Testis (tissue), 2 donors: ENCODE measurements at regions not wholly inside any gene's neighbourhood (a gene's known extent, or its start where the extent isn't known, plus 50 kb on each side); places are given as distances from the start of the nearest gene placed in this dataset.

Experiments used
- DNase-seq: peaks from one replicate; pipeline ENCODE4 v3.0.0-alpha.2; 2019
- H3K27ac ChIP-seq, 2 donors: fragments of 200-600 bp; sonication (generic); one replicate each; pipeline ENCODE4 v1.5.1; 2019
- H3K27me3 ChIP-seq: fragments of 200-600 bp; sonication (generic); one replicate; pipeline ENCODE4 v1.5.1; 2019
- H3K36me3 ChIP-seq: fragments of 200-600 bp; sonication (generic); one replicate; pipeline ENCODE4 v1.5.1; 2017; ENCODE audit warnings: low read depth; ENCODE audit errors: missing control alignments
- H3K4me1 ChIP-seq: fragments of 200-600 bp; sonication (generic); one replicate; pipeline ENCODE4 v1.5.1; 2019
- H3K4me3 ChIP-seq, 2 donors: fragments of 200-600 bp; sonication (generic); one replicate each; pipeline ENCODE4 v1.5.1; 2017 to 2019
- H3K9me3 ChIP-seq: fragments of 200-600 bp; sonication (generic); one replicate; pipeline ENCODE4 v1.5.1; 2017
- CTCF ChIP-seq, 3 experiments: fragments of 450-650 bp in 2 of 3; fragments of 200-600 bp in 1 of 3; sonication (generic) in 1 of 3; IDR thresholded peaks; one replicate each; pipeline ENCODE4 v1.5.1; 2016 to 2019; ENCODE audit warnings: antibody characterized with exemption in 3 of 3, mild to moderate bottlenecking in 2 of 3, moderate library complexity in 1 of 3
- POLR2A ChIP-seq: fragments of 450-650 bp; IDR thresholded peaks from one replicate; pipeline ENCODE4 v1.6.1; 2017; ENCODE audit warnings: antibody characterized with exemption, mild to moderate bottlenecking, moderate library complexity
- WGBS, 2 donors: methylation state at CpG; one replicate each; pipeline ENCODE4 v1.1.5; 2018; 5-methylcytosine and 5-hydroxymethylcytosine counted together
- intact Hi-C: fragments of 100-400 bp; cut with DNase I; formaldehyde crosslinking; loops from one replicate; pipeline ENCODE4 v1.15.1; 2023; ENCODE audit warnings: low total_unique reads

GRCh38 chr2:123080331-123080730, 944.8 kb upstream of the CNTNAP5 start:
- Histone ChIP-seq H3K9me3 (no peaks in the 10 kb centered on the region), H3K36me3 (no peaks in the 10 kb centered on the region), H3K27ac (no peak overlapping the region), H3K4me3 (no peak overlapping the region), H3K27me3 (no peaks in the 10 kb centered on the region), H3K4me1 (no peaks in the 10 kb centered on the region)
- 65 to 90% methylated on average over 3 of the region's 3 CpGs for WGBS, 2 donors
- DNase-seq: no peak
- no peak for TF ChIP-seq POLR2A
- no peak for TF ChIP-seq CTCF (IDR thresholded peaks at IDR 0.05)
- intact Hi-C loops: no loop called here

DNA sequence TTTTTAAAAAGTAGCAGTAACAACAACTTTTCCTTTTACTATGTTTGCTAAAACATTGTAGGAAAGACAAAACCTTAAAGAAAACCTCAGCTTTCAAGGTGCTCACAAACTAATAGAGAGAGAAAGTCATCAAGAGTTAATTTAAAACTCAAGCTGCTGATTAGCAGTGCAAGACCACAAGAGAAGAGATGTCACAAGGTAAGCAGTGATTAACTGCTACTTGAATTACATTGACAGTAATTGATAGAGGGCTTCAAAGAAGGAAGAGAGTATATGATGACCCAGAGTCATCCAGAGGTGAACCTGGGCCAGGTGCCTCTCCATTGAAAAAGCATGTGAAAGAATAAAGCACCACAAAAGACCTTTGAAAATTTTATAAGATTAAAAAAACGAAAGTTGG, 939.6 kb upstream of the CNTNAP5 start:
- TF ChIP-seq POLR2A: no peak
- no peak for TF ChIP-seq CTCF (IDR thresholded peaks at IDR 0.05)
- WGBS, 2 donors: 55 to 73% methylated on average over 1 of the region's 1 CpG
- Histone ChIP-seq H3K36me3 (no peaks in the 10 kb centered on the region), H3K4me1 (no peaks in the 10 kb centered on the region), H3K27me3 (no peaks in the 10 kb centered on the region), H3K9me3 (no peaks in the 10 kb centered on the region), H3K27ac (no peak overlapping the region), H3K4me3 (no peak overlapping the region)
- intact Hi-C loops: no loop called here
- DNase-seq: no peak

DNA sequence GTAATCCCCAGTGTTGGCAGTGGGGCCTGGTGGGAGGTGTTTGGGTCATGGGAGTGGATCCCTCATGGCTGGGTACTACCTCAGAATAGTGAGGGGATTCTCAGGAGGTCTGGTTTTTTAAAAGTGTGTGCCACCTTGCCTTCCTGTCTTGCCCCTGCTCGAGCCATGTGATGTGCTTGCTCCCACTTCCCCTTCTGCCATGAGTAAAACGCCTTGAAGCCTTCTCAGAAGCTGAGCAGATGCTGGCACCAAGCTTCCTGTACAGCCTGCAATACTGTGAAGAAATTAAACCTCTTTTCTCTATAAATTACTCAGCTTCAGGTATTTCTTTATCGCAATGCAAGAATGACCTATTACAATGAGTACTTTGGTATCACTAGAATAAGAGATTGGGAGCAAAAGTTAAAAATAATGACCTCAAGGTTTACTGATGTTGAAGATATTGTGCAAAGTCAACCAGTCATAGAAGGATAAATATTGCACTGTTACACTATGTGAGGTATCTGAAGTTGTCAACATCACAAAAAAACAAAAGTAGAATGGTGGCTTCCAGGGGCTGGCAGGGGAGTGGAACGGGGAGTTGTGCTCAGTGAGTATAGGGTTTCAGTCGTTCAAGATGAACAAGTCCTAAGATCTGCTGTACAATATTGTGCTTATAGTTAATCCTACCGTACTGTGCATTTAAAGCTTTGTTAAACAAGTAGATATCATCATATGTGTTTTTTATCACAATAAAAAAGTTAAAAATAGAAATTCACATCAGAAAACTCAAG, 938.3 kb upstream of the CNTNAP5 start:
- WGBS, 2 donors: 59 to 61% methylated on average over 6 of the region's 6 CpGs
- intact Hi-C loops: no loop called here
- no peak for DNase-seq
- TF ChIP-seq CTCF (IDR thresholded peaks at IDR 0.05): no peak
- TF ChIP-seq POLR2A: no peak
- H3K4me1 ChIP-seq: no peaks in the 10 kb centered on the region
- no peak overlapping the region for H3K27ac ChIP-seq
- no peaks in the 10 kb centered on the region for H3K36me3 ChIP-seq
- no peaks in the 10 kb centered on the region for H3K27me3 ChIP-seq
- H3K4me3 ChIP-seq: no peak overlapping the region
- H3K9me3 ChIP-seq: no peaks in the 10 kb centered on the region

- TF ChIP-seq POLR2A (no peak), CTCF (IDR thresholded peaks at IDR 0.05) (no peak)
- Histone ChIP-seq H3K4me3 (no peak overlapping the region), H3K27ac (no peak overlapping the region), H3K27me3 (no peaks in the 10 kb centered on the region), H3K9me3 (no peaks in the 10 kb centered on the region), H3K4me1 (no peaks in the 10 kb centered on the region), H3K36me3 (no peaks in the 10 kb centered on the region)
- no peak for DNase-seq
- WGBS, 2 donors: 93% methylated on average over 2 of the region's 2 CpGs
- intact Hi-C loops: no loop called here
Observed at GRCh38 chr2:123091471-123091870, 933.6 kb upstream of the CNTNAP5 start.

DNA sequence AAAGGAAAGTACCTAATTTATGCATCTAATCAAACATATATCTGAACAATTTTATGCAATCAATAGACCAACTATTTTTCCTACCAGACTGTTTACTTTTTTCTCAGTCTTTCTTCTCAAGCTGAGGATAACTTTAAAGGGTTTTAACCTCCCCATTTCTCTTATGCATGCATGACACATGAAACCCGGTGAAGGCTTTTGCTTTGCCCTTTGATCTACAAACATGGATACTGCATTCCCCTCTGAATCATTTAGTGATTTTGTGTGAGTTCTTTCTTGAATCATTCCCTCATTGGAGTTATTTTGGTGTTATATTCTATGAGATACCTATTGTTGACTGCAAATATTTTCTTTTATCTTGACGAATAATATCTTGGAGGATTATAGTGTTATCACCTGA, 931.9 kb upstream of the CNTNAP5 start:
- Histone ChIP-seq H3K4me3 (no peak overlapping the region), H3K27me3 (no peaks in the 10 kb centered on the region), H3K4me1 (no peaks in the 10 kb centered on the region), H3K27ac (no peak overlapping the region), H3K9me3 (no peaks in the 10 kb centered on the region), H3K36me3 (no peaks in the 10 kb centered on the region)
- WGBS, 2 donors: 63 to 76% methylated on average over 2 of the region's 2 CpGs
- intact Hi-C loops: no loop called here
- TF ChIP-seq CTCF (IDR thresholded peaks at IDR 0.05) (no peak), POLR2A (no peak)
- no peak for DNase-seq
